DND-41 (cell line): ENCODE measurements at regions not wholly inside any gene's neighbourhood (a gene's known extent, or its start where the extent isn't known, plus 50 kb on each side); places are given as distances from the start of the nearest gene placed in this dataset.

Experiments
- ATAC-seq: fragments of 200-7000 bp; cut with Tn5 transposase; 3 replicates; pipeline ENCODE4 v1.9.1; 2021; ENCODE audit warnings: low read depth; ENCODE audit not compliant: insufficient read depth
- DNase-seq: peaks from one replicate; pipeline ENCODE4 v3.0.0-alpha.2; 2020
- H2AFZ ChIP-seq: 2 replicates; pipeline ENCODE4 v1.6.0; 2012; ENCODE audit warnings: low read depth, low read length
- H3K27ac ChIP-seq: 2 replicates; pipeline ENCODE4 v1.5.1; 2012; ENCODE audit warnings: low read length, inconsistent platforms
- H3K27me3 ChIP-seq: fragments of 200-600 bp; sonication (generic); 2 replicates; pipeline ENCODE4 v1.6.0; 2012; ENCODE audit warnings: low read length, mild to moderate bottlenecking, inconsistent platforms; ENCODE audit not compliant: insufficient read depth, poor library complexity
- H3K36me3 ChIP-seq: 2 replicates; pipeline ENCODE4 v1.5.1; 2012; ENCODE audit warnings: low read length, inconsistent platforms; ENCODE audit not compliant: insufficient read depth
- H3K4me1 ChIP-seq: 2 replicates; pipeline ENCODE4 v1.5.1; 2012; ENCODE audit warnings: mild to moderate bottlenecking, low read length; ENCODE audit not compliant: insufficient read depth
- H3K4me2 ChIP-seq: 2 replicates; pipeline ENCODE4 v1.6.0; 2012; ENCODE audit warnings: mild to moderate bottlenecking, moderate library complexity, low read length, inconsistent platforms; ENCODE audit not compliant: insufficient read depth
- H3K4me3 ChIP-seq, 2 experiments: fragments of 200-600 bp in 1 of 2; shearing (Covaris generic) in 1 of 2; 2 replicates each; pipeline ENCODE4 v1.5.1; 2012 to 2016; ENCODE audit warnings: inconsistent platforms in 2 of 2, low read length in 2 of 2, mild to moderate bottlenecking in 2 of 2, low read depth in 1 of 2, moderate library complexity in 1 of 2
- H3K79me2 ChIP-seq: 2 replicates; pipeline ENCODE4 v1.6.0; 2012; ENCODE audit warnings: low read length, inconsistent platforms; ENCODE audit not compliant: insufficient read depth
- H3K9ac ChIP-seq: 2 replicates; pipeline ENCODE4 v1.6.0; 2012; ENCODE audit warnings: low read depth, mild to moderate bottlenecking, inconsistent platforms, low read length, moderate library complexity
- H3K9me3 ChIP-seq: 2 replicates; pipeline ENCODE4 v1.5.1; 2012; ENCODE audit warnings: low read length, moderate library complexity, mild to moderate bottlenecking, inconsistent platforms; ENCODE audit not compliant: insufficient read depth, severe bottlenecking
- H4K20me1 ChIP-seq: 2 replicates; pipeline ENCODE4 v1.6.0; 2012; ENCODE audit warnings: low read length; ENCODE audit not compliant: insufficient read depth
- EZH2 ChIP-seq: IDR thresholded peaks from 3 replicates; pipeline ENCODE4 v1.6.1; 2012; ENCODE audit warnings: borderline replicate concordance, low read depth, mild to moderate bottlenecking, moderate library complexity, low read length, inconsistent platforms; ENCODE audit not compliant: severe bottlenecking
- TF ChIP-seq, protein P1 (sequence below): IDR thresholded peaks from 2 replicates; pipeline ENCODE4 v1.5.1; 2012; ENCODE audit warnings: borderline replicate concordance, low read length, moderate library complexity, mild to moderate bottlenecking; ENCODE audit not compliant: poor library complexity, severe bottlenecking; ENCODE audit errors: extremely low read depth

DNA sequence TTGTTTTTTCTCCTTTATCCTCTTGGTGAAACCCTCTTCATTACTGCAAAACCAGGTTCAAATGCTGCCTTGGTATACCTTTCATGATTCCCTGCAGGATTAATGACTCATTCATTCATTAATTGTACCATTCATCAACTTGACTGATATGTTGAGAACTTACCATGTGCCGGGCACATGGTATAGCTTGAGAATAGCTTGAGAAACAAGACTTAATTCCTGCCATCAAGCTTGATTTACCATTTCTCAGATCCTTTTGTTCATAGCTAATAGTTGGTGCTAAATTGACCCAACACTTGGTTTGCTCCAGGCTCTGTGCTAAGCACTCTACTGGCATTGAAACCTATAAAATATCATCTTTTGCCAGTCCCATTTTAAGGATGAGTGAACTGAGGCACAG, 165.7 kb downstream of the YIPF5 start:
- Histone ChIP-seq H4K20me1 (no peaks in the 10 kb centered on the region), H3K4me1 (no peaks in the 10 kb centered on the region), H3K9me3 (no peaks in the 10 kb centered on the region), H3K79me2 (no peaks in the 10 kb centered on the region), H3K27ac (no peak overlapping the region), H3K27me3 (peaks cover 2% of the 10 kb centered on the region), H3K4me2 (no peak overlapping the region), H3K9ac (no peak overlapping the region), H2AFZ (no peak overlapping the region), H3K4me3 (no peak overlapping the region), H3K36me3 (no peaks in the 10 kb centered on the region)
- DNase-seq (no peak), ATAC-seq (no peak)
- TF ChIP-seq, protein P1, sequence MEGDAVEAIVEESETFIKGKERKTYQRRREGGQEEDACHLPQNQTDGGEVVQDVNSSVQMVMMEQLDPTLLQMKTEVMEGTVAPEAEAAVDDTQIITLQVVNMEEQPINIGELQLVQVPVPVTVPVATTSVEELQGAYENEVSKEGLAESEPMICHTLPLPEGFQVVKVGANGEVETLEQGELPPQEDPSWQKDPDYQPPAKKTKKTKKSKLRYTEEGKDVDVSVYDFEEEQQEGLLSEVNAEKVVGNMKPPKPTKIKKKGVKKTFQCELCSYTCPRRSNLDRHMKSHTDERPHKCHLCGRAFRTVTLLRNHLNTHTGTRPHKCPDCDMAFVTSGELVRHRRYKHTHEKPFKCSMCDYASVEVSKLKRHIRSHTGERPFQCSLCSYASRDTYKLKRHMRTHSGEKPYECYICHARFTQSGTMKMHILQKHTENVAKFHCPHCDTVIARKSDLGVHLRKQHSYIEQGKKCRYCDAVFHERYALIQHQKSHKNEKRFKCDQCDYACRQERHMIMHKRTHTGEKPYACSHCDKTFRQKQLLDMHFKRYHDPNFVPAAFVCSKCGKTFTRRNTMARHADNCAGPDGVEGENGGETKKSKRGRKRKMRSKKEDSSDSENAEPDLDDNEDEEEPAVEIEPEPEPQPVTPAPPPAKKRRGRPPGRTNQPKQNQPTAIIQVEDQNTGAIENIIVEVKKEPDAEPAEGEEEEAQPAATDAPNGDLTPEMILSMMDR, result no peak
- TF ChIP-seq EZH2, result no peak

DNA sequence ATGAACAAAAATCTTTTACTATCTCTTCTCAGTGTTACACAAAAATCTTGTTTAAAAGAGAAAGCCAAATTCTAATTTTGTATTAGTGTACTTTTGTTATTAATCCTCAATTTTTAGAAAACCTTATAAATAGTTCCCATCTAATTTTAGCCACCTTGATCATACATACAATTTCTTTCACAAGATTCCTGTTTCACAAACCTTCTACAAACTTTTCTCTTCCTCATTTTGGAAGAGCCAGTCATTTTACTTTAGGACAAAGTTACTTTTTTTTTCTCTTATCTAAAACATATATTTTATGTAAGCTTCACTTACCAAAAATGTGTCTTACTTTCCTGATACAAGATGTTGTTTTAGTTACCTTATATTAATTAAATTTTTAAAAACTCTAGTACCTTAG, 161.3 kb downstream of the YIPF5 start:
- TF ChIP-seq, protein P1, result no peak
- TF ChIP-seq EZH2, result no peak
- Histone ChIP-seq H3K4me3 (no peak overlapping the region), H3K9me3 (peaks cover 2% of the 10 kb centered on the region), H3K9ac (no peak overlapping the region), H4K20me1 (no peaks in the 10 kb centered on the region), H3K4me2 (no peak overlapping the region), H3K4me1 (no peaks in the 10 kb centered on the region), H2AFZ (no peak overlapping the region), H3K27me3 (no peaks in the 10 kb centered on the region), H3K36me3 (no peaks in the 10 kb centered on the region), H3K79me2 (no peaks in the 10 kb centered on the region), H3K27ac (no peak overlapping the region)
- ATAC-seq, result no peak
- DNase-seq, result no peak

DNA sequence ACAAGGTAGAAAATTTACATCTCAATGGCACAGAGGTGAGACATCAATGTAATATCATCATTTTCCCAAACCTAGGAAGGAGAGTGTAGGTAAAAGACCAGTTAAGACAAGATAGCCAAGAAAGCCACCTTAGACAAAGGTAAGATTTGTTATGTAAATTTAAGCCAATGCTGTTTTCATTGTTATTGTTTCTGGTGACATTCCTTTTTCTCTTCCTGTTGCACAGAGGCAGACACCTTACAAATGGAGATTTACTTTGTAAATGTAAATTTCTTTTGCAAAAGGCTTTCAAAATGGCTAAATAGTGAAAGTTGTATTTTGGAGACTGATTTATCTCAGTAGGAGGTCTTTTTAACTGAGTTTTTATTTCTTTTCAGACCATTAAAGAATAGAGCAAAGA, 159.1 kb downstream of the YIPF5 start:
- Histone ChIP-seq H3K36me3 (no peaks in the 10 kb centered on the region), H3K9ac (no peak overlapping the region), H3K4me2 (no peak overlapping the region), H3K27ac (no peak overlapping the region), H3K9me3 (peaks cover 2% of the 10 kb centered on the region), H3K27me3 (no peaks in the 10 kb centered on the region), H2AFZ (no peak overlapping the region), H3K4me1 (no peaks in the 10 kb centered on the region), H3K4me3 (no peak overlapping the region), H3K79me2 (no peaks in the 10 kb centered on the region), H4K20me1 (no peaks in the 10 kb centered on the region)
- no peak for DNase-seq
- no peak for ATAC-seq
- TF ChIP-seq EZH2, result no peak
- TF ChIP-seq, protein P1, result no peak

DNA sequence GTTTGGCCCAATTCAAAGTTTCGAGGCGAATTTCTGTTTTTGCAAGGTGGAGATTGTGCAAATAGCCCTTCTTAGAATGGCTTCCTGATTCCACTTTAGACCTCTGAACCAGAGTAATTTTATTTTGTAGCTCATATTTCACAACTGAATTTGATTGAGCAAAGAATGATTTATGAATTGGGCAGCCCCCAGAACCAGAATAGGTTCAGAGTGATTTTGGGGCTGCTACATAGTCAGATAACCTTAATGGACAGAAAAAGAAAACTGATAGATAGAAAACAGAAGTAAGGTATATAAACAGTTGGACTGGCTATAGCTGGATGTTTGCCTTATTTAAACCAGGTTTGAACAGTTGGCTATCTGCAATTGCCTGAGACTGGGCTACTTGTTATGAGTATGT, 156.6 kb downstream of the YIPF5 start:
- Histone ChIP-seq H3K9ac (no peak overlapping the region), H3K27ac (no peak overlapping the region), H3K4me3 (no peak overlapping the region), H3K9me3 (peaks cover 2% of the 10 kb centered on the region), H3K4me2 (no peak overlapping the region), H4K20me1 (no peaks in the 10 kb centered on the region), H3K36me3 (no peaks in the 10 kb centered on the region), H3K79me2 (no peaks in the 10 kb centered on the region), H3K4me1 (no peaks in the 10 kb centered on the region), H2AFZ (no peak overlapping the region), H3K27me3 (no peaks in the 10 kb centered on the region)
- ATAC-seq, result no peak
- DNase-seq, result no peak
- TF ChIP-seq EZH2, result no peak
- TF ChIP-seq, protein P1, result no peak
